H1 (cell line): ENCODE measurements at regions not wholly inside any gene's neighbourhood (a gene's known extent, or its start where the extent isn't known, plus 50 kb on each side); places are given as distances from the start of the nearest gene placed in this dataset.

ENCODE experiments used
- CTCF ChIA-PET: fragments of 300-600 bp; sonication (Branson Sonifier 250); formaldehyde crosslinking; loops from one replicate; lab custom pipeline; 2021; ENCODE audit not compliant: partially characterized antibody; lab: Charles Lee
- POLR2A ChIA-PET: fragments of 300-600 bp; sonication (Branson Sonifier 250); formaldehyde crosslinking; loops from one replicate; lab custom pipeline; 2021; ENCODE audit warnings: inconsistent platforms; ENCODE audit not compliant: partially characterized antibody; lab: Charles Lee
- DNase-seq, 2 experiments: peaks; one replicate each; pipeline versions ENCODE4 v3.0.0 to v3.0.0-alpha.2; 2010 to 2022; ENCODE audit warnings: low spot score in 2 of 2, low read depth in 1 of 2, mixed read lengths in 1 of 2
- FAIRE-seq: peaks from 2 replicates; lab custom pipeline; 2011; peaks lifted over from hg19 to GRCh38; lab: Jason Lieb, UNC
- H2AFZ ChIP-seq: 2 replicates; pipeline ENCODE4 v1.8.1; 2012; ENCODE audit warnings: low read length, inconsistent platforms
- H2AK5ac ChIP-seq: 2 replicates; pipeline ENCODE4 v1.6.1; 2013; ENCODE audit warnings: low read depth, low read length
- H2BK120ac ChIP-seq: replicated peaks from 2 replicates; pipeline ENCODE3; 2013; ENCODE audit warnings: low read depth, low read length, inconsistent platforms
- H2BK12ac ChIP-seq: 2 replicates; pipeline ENCODE4 v1.6.1; 2013; ENCODE audit warnings: low read depth, low read length
- H2BK15ac ChIP-seq: 2 replicates; pipeline ENCODE4 v1.6.1; 2013; ENCODE audit warnings: low read length
- H2BK20ac ChIP-seq: 2 replicates; pipeline ENCODE4 v1.6.1; 2013; ENCODE audit warnings: low read length
- H2BK5ac ChIP-seq: 2 replicates; pipeline ENCODE4 v1.6.1; 2013; ENCODE audit warnings: low read depth, low read length
- H3K14ac ChIP-seq: 2 replicates; pipeline ENCODE4 v1.6.1; 2013; ENCODE audit warnings: inconsistent platforms; ENCODE audit not compliant: insufficient read length
- H3K18ac ChIP-seq: 2 replicates; pipeline ENCODE4 v1.6.1; 2013; ENCODE audit warnings: low read length; ENCODE audit errors: extremely low read depth
- H3K23ac ChIP-seq: 2 replicates; pipeline ENCODE4 v1.6.1; 2013; ENCODE audit warnings: inconsistent platforms; ENCODE audit not compliant: insufficient read length
- H3K23me2 ChIP-seq: 2 replicates; pipeline ENCODE4 v1.6.1; 2013; ENCODE audit warnings: low read depth, low read length
- H3K27ac ChIP-seq: 2 replicates; pipeline ENCODE4 v1.6.1; 2011; ENCODE audit warnings: low read depth, low read length, inconsistent platforms
- H3K27me3 ChIP-seq, 4 experiments: replicated peaks in 1 of 4; 1 replicate in 1 of 4; 2 replicates in 3 of 4; pipeline versions ENCODE4 v1.6.1 to v1.8.1; 2011 to 2013; ENCODE audit warnings: low read length in 3 of 4, mild to moderate bottlenecking in 3 of 4, inconsistent platforms in 2 of 4, mixed read lengths in 2 of 4, moderate library complexity in 1 of 4; ENCODE audit not compliant: control insufficient read depth in 3 of 4, insufficient read depth in 3 of 4; ENCODE audit errors: extremely low read depth in 1 of 4
- H3K36me3 ChIP-seq, 4 experiments: 2 replicates each; pipeline versions ENCODE4 v1.6.1 to v1.8.1; 2011 to 2013; ENCODE audit warnings: mild to moderate bottlenecking in 4 of 4, low read length in 3 of 4, moderate library complexity in 2 of 4, control low read depth in 1 of 4, inconsistent platforms in 1 of 4; ENCODE audit not compliant: insufficient read depth in 4 of 4, control insufficient read depth in 2 of 4
- H3K4ac ChIP-seq: replicated peaks from 2 replicates; pipeline ENCODE3; 2013; ENCODE audit warnings: low read length, low read depth, mixed read lengths, inconsistent platforms; ENCODE audit not compliant: insufficient read length
- H3K4me1 ChIP-seq, 4 experiments: replicated peaks in 1 of 4; 1 replicate in 1 of 4; 2 replicates in 3 of 4; pipeline versions ENCODE4 v1.6.1 to v1.8.1; 2011 to 2013; ENCODE audit warnings: low read length in 3 of 4, inconsistent platforms in 2 of 4, mixed read lengths in 1 of 4; ENCODE audit not compliant: insufficient read depth in 4 of 4, control insufficient read depth in 3 of 4
- H3K4me2 ChIP-seq, 2 experiments: 2 replicates each; pipeline versions ENCODE4 v1.6.1 to v1.8.1; 2011 to 2013; ENCODE audit warnings: low read depth in 2 of 2, low read length in 2 of 2, control low read depth in 1 of 2, inconsistent platforms in 1 of 2, mild to moderate bottlenecking in 1 of 2; ENCODE audit not compliant: insufficient read depth in 1 of 2
- H3K4me3 ChIP-seq, 4 experiments: fragments of 200-600, 300-600 bp in 1 of 4; sonication (generic), shearing (Covaris generic), sonication (Bioruptor Twin) in 1 of 4; 2 replicates each; pipeline versions ENCODE4 v1.5.1 to v1.8.1; 2011 to 2016; ENCODE audit warnings: low read length in 4 of 4, low read depth in 3 of 4, control low read depth in 2 of 4, inconsistent platforms in 2 of 4, mild to moderate bottlenecking in 2 of 4, mixed read lengths in 1 of 4, moderate library complexity in 1 of 4; ENCODE audit not compliant: insufficient read depth in 2 of 4; ENCODE audit errors: extremely low read depth in 1 of 4
- H3K56ac ChIP-seq: replicated peaks from 2 replicates; pipeline ENCODE3; 2013; ENCODE audit warnings: low read depth, mild to moderate bottlenecking, mixed read lengths, low read length, inconsistent platforms; ENCODE audit not compliant: insufficient read length
- H3K79me1 ChIP-seq: 2 replicates; pipeline ENCODE4 v1.6.1; 2013; ENCODE audit warnings: low read depth, low read length, control low read depth
- H3K79me2 ChIP-seq, 2 experiments: 2 replicates each; pipeline versions ENCODE4 v1.6.1 to v1.8.1; 2012 to 2013; ENCODE audit warnings: low read length in 2 of 2, mild to moderate bottlenecking in 2 of 2, inconsistent platforms in 1 of 2; ENCODE audit not compliant: insufficient read depth in 2 of 2, control insufficient read depth in 1 of 2
- H3K9ac ChIP-seq, 4 experiments: replicated peaks in 1 of 4; 1 replicate in 1 of 4; 2 replicates in 3 of 4; pipeline versions ENCODE4 v1.6.1 to v1.8.1; 2011 to 2013; ENCODE audit warnings: low read depth in 3 of 4, low read length in 3 of 4, control low read depth in 2 of 4, mild to moderate bottlenecking in 2 of 4, moderate library complexity in 2 of 4, inconsistent platforms in 1 of 4; ENCODE audit errors: extremely low read depth in 1 of 4
- H3K9me3 ChIP-seq, 2 experiments: 2 replicates each; pipeline versions ENCODE4 v1.6.1 to v1.8.1; 2012 to 2013; ENCODE audit warnings: mild to moderate bottlenecking in 2 of 2, moderate library complexity in 2 of 2, control low read depth in 1 of 2, inconsistent platforms in 1 of 2, low read depth in 1 of 2, low read length in 1 of 2, mixed read lengths in 1 of 2; ENCODE audit not compliant: insufficient read depth in 2 of 2
- H4K20me1 ChIP-seq, 2 experiments: replicated peaks in 1 of 2; 2 replicates each; pipeline versions ENCODE3 to v1.8.1; 2011 to 2013; ENCODE audit warnings: inconsistent platforms in 2 of 2, low read length in 2 of 2, mild to moderate bottlenecking in 1 of 2; ENCODE audit not compliant: insufficient read depth in 2 of 2, control insufficient read depth in 1 of 2
- H4K5ac ChIP-seq: 2 replicates; pipeline ENCODE4 v1.6.1; 2013; ENCODE audit warnings: low read length, low read depth, mixed read lengths, inconsistent platforms; ENCODE audit not compliant: insufficient read length
- H4K8ac ChIP-seq: 2 replicates; pipeline ENCODE4 v1.8.0; 2013; ENCODE audit warnings: mild to moderate bottlenecking, moderate library complexity, low read length, inconsistent platforms; ENCODE audit not compliant: insufficient read depth; ENCODE audit errors: extremely low read depth
- H4K91ac ChIP-seq: replicated peaks from 2 replicates; pipeline ENCODE3; 2013; ENCODE audit warnings: low read length, mixed read lengths, inconsistent platforms; ENCODE audit not compliant: insufficient read length
- ASH2L ChIP-seq: fragments of 200-600, 300-600 bp; sonication (generic); IDR thresholded peaks from one replicate; pipeline ENCODE4 v1.7.1; 2017; ENCODE audit warnings: low read length
- ATF3 ChIP-seq: IDR thresholded peaks from 2 replicates; pipeline ENCODE4 v1.6.1; 2011; ENCODE audit warnings: low read depth, mild to moderate bottlenecking, low read length; ENCODE audit not compliant: insufficient read depth
- BCL11A ChIP-seq, 2 experiments: IDR thresholded peaks; one replicate each; pipeline ENCODE4 v1.6.1; 2011; ENCODE audit warnings: low read depth in 2 of 2, low read length in 2 of 2, mild to moderate bottlenecking in 2 of 2
- BRCA1 ChIP-seq: IDR thresholded peaks from 2 replicates; pipeline ENCODE4 v1.6.1; 2012; ENCODE audit warnings: low read depth, low read length, improper control_type of control experiment
- CTBP2 ChIP-seq: IDR thresholded peaks from 2 replicates; pipeline ENCODE4 v1.7.0; 2011; ENCODE audit warnings: borderline replicate concordance, mild to moderate bottlenecking, moderate library complexity, mixed read lengths, low read length; ENCODE audit not compliant: insufficient read depth, insufficient read length
- E2F6 ChIP-seq: IDR thresholded peaks from 2 replicates; pipeline ENCODE4 v1.6.1; 2012; ENCODE audit warnings: inconsistent platforms
- GTF2F1 ChIP-seq: IDR thresholded peaks from 2 replicates; pipeline ENCODE4 v1.6.1; 2012; ENCODE audit warnings: low read depth, low read length, improper control_type of control experiment, borderline replicate concordance
- HDAC2 ChIP-seq, 2 experiments: fragments of 300-600 bp in 1 of 2; sonication (generic) in 1 of 2; IDR thresholded peaks; 2 replicates each; pipeline ENCODE4 v1.6.1; 2011 to 2012; ENCODE audit warnings: low read depth in 2 of 2, low read length in 2 of 2, mild to moderate bottlenecking in 2 of 2, moderate library complexity in 2 of 2, borderline replicate concordance in 1 of 2, inconsistent platforms in 1 of 2
- PHF8 ChIP-seq: fragments of 200-600 bp; sonication (generic); conservative IDR thresholded peaks from 2 replicates; pipeline ENCODE4 v1.7.1; 2012; ENCODE audit warnings: low read depth, mild to moderate bottlenecking, inconsistent platforms, low read length, moderate library complexity
- RNF2 ChIP-seq: fragments of 200-900, 300-1000 bp; sonication (generic); IDR thresholded peaks from 2 replicates; pipeline ENCODE4 v1.7.1; 2016; ENCODE audit warnings: borderline replicate concordance, low read depth, mild to moderate bottlenecking, antibody characterized with exemption, low read length; ENCODE audit not compliant: poor library complexity, severe bottlenecking; ENCODE audit errors: missing control alignments
- RXRA ChIP-seq: IDR thresholded peaks from 2 replicates; pipeline ENCODE4 v1.6.1; 2011; ENCODE audit warnings: low read depth, mild to moderate bottlenecking, low read length, moderate library complexity; ENCODE audit not compliant: insufficient read depth
- SP2 ChIP-seq: IDR thresholded peaks from 2 replicates; pipeline ENCODE4 v1.6.1; 2012; ENCODE audit warnings: mild to moderate bottlenecking, low read length, inconsistent platforms
- TEAD4 ChIP-seq: IDR thresholded peaks from 2 replicates; pipeline ENCODE4 v1.6.1; 2012; ENCODE audit warnings: low read depth, low read length, inconsistent platforms, mixed read lengths
- WGBS, 2 experiments: shearing (Covaris generic) in 1 of 2; methylation state at CpG; one replicate each; pipeline versions ENCODE4 v1.1.6 to v1.1.7; 2013 to 2015; ENCODE audit warnings: low lambda C conversion rate in 2 of 2, mixed read lengths in 2 of 2, inconsistent platforms in 1 of 2, low coverage in 1 of 2, missing lambda C conversion rate in 1 of 2; ENCODE audit not compliant: insufficient replicate concordance in 2 of 2, insufficient coverage in 1 of 2, insufficient read length in 1 of 2; ENCODE audit errors: extremely low coverage in 1 of 2, missing lambda C conversion rate in 1 of 2; 5-methylcytosine and 5-hydroxymethylcytosine counted together

- H4K8ac ChIP-seq: no peak overlapping the region
- no peak overlapping the region for H2BK20ac ChIP-seq
- no peak overlapping the region for H3K4me3 ChIP-seq
- H3K9me3 ChIP-seq: no peaks in the 10 kb centered on the region
- H4K91ac ChIP-seq: no peak overlapping the region
- no peak for DNase-seq
- H3K18ac ChIP-seq: no peak overlapping the region
- no peak overlapping the region for H2AFZ ChIP-seq
- no peaks in the 10 kb centered on the region for H3K79me1 ChIP-seq
- H3K9ac ChIP-seq: no peak overlapping the region
- no peak overlapping the region for H3K56ac ChIP-seq
- no peak overlapping the region for H3K4me2 ChIP-seq
- no peak overlapping the region for H2BK15ac ChIP-seq
- no peaks in the 10 kb centered on the region for H4K20me1 ChIP-seq
- H4K5ac ChIP-seq: no peak overlapping the region
- H3K23me2 ChIP-seq: no peaks in the 10 kb centered on the region
- no peak overlapping the region for H2BK5ac ChIP-seq
- H2BK12ac ChIP-seq: no peak overlapping the region
- ChIA-PET POLR2A (no interaction called here), CTCF (interaction anchor here (1.2 kb wide), 1 partner anchor 41 kb away, joined by 4 read pairs; no protein-coding TSS in a partner anchor)
- no peak overlapping the region for H3K14ac ChIP-seq
- no peak overlapping the region for H2AK5ac ChIP-seq
- H2BK120ac ChIP-seq: no peak overlapping the region
- H3K27me3 ChIP-seq: peaks cover 5 to 25% (median 22%) of the 10 kb centered on the region in 4 experiments
- no peak overlapping the region for H3K27ac ChIP-seq
- no peak overlapping the region for H3K23ac ChIP-seq
- H3K36me3 ChIP-seq: no peaks in the 10 kb centered on the region
- peaks cover 0 to 8% (median 5%) of the 10 kb centered on the region in 4 experiments; a peak in 5 of 7 replicates for H3K4me1 ChIP-seq
- H3K79me2 ChIP-seq: no peaks in the 10 kb centered on the region
- WGBS, 2 experiments: 93% methylated on average over 4 of the region's 4 CpGs; no CpG with 5 or more reads in 1 of the 2 experiments
- no peak overlapping the region for H3K4ac ChIP-seq
- no peak for TF ChIP-seq GTF2F1
- TF ChIP-seq CTBP2: no peak
- TF ChIP-seq TEAD4: no peak
- TF ChIP-seq E2F6: no peak
- TF ChIP-seq PHF8: no peak
- no peak for TF ChIP-seq RNF2
- TF ChIP-seq BCL11A (IDR thresholded peaks at IDR 0.05; ENCODE audit: low read depth in 2 of 2, low read length in 2 of 2): no peak
- TF ChIP-seq HDAC2 (IDR thresholded peaks at IDR 0.05; ENCODE audit: borderline replicate concordance in 1 of 2, low read depth in 2 of 2, low read length in 2 of 2): no peak
- TF ChIP-seq ATF3: no peak
- no peak for TF ChIP-seq ASH2L
- TF ChIP-seq BRCA1: no peak
- no peak for TF ChIP-seq RXRA
- TF ChIP-seq SP2: no peak
- FAIRE-seq: no peak
Observed at GRCh38 chr10:49240946-49241345, 52.8 kb upstream of the TMEM273 start.
